Glutamatergic neuron (in vitro differentiated cells): ENCODE measurements at regions not wholly inside any gene's neighbourhood (a gene's known extent, or its start where the extent isn't known, plus 50 kb on each side); places are given as distances from the start of the nearest gene placed in this dataset.

Source experiments
- DNase-seq: peaks from one replicate; pipeline ENCODE4 v3.0.0; 2022
- H3K27ac Mint-ChIP-seq: one replicate; pipeline ENCODE4 v1.8.0; 2020; ENCODE audit warnings: mild to moderate bottlenecking, mixed read lengths, inconsistent platforms; ENCODE audit not compliant: unreplicated experiment
- H3K27me3 Mint-ChIP-seq: one replicate; pipeline ENCODE4 v1.8.0; 2020; ENCODE audit warnings: mild to moderate bottlenecking, moderate library complexity, mixed read lengths, inconsistent platforms; ENCODE audit not compliant: unreplicated experiment
- H3K36me3 Mint-ChIP-seq: one replicate; pipeline ENCODE4 v1.8.0; 2020; ENCODE audit warnings: mild to moderate bottlenecking, mixed read lengths, inconsistent platforms; ENCODE audit not compliant: unreplicated experiment
- H3K4me1 Mint-ChIP-seq: one replicate; pipeline ENCODE4 v1.8.0; 2020; ENCODE audit warnings: mild to moderate bottlenecking, low read depth, mixed read lengths, inconsistent platforms; ENCODE audit not compliant: unreplicated experiment
- H3K4me3 Mint-ChIP-seq: one replicate; pipeline ENCODE4 v1.8.0; 2020; ENCODE audit warnings: mild to moderate bottlenecking, mixed read lengths, inconsistent platforms; ENCODE audit not compliant: unreplicated experiment
- H3K9me3 Mint-ChIP-seq: one replicate; pipeline ENCODE4 v1.8.0; 2020; ENCODE audit warnings: mild to moderate bottlenecking, moderate library complexity, mixed read lengths, inconsistent platforms; ENCODE audit not compliant: unreplicated experiment
- TF ChIP-seq, protein P1 (sequence below): fragments of 200-600 bp; sonication (generic); IDR thresholded peaks from one replicate; pipeline ENCODE4 v1.5.0; 2021; ENCODE audit not compliant: partially characterized antibody, unreplicated experiment

DNA sequence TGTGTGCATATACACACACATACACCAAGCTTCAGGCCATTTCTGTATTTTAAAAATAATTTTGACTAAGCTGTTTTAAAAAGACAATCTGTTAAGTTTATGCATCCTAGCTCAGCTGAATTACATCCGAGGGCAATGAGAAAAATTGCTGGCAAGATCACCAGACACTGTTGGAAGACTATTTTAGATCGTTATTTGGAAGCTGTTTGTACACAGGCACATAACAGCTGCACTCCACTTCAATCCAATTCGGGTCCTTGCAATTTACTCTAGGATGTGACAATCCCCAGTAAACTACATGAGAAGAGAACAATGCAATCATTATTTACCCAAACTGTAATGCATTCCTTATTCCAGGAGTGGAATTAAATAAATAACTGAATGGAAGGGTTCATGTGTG lies 79.3 kb upstream of the RASA1 start:
- TF ChIP-seq, protein P1, sequence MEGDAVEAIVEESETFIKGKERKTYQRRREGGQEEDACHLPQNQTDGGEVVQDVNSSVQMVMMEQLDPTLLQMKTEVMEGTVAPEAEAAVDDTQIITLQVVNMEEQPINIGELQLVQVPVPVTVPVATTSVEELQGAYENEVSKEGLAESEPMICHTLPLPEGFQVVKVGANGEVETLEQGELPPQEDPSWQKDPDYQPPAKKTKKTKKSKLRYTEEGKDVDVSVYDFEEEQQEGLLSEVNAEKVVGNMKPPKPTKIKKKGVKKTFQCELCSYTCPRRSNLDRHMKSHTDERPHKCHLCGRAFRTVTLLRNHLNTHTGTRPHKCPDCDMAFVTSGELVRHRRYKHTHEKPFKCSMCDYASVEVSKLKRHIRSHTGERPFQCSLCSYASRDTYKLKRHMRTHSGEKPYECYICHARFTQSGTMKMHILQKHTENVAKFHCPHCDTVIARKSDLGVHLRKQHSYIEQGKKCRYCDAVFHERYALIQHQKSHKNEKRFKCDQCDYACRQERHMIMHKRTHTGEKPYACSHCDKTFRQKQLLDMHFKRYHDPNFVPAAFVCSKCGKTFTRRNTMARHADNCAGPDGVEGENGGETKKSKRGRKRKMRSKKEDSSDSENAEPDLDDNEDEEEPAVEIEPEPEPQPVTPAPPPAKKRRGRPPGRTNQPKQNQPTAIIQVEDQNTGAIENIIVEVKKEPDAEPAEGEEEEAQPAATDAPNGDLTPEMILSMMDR = no peak
- Mint-ChIP-seq H3K9me3 (no peaks in the 10 kb centered on the region), H3K27me3 (no peaks in the 10 kb centered on the region)

DNA sequence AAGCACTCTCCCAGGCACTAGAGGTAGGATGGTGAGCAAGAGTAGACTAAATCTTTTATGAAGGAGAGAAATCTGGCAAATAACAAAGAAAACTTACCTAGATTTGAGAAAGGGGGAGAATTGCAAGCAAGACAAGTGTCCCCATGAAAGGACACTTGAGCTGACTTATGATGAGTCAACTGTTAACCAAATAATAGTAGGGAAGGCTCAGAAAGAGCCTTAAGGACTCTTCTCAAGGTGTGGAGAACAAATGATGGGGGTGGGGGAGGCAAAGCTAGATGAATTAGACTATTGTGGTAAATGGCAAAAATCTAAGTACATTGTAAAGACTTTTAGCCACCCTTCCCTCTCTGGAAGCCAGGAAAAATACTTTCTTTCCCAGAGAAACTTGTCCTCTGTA lies 77.6 kb upstream of the RASA1 start:
- no peaks in the 10 kb centered on the region for H3K36me3 Mint-ChIP-seq
- H3K4me3 Mint-ChIP-seq = no peak overlapping the region
- no peaks in the 10 kb centered on the region for H3K27me3 Mint-ChIP-seq
- TF ChIP-seq, protein P1 = no peak
- no peak overlapping the region for H3K27ac Mint-ChIP-seq
- no peak for DNase-seq
- no peaks in the 10 kb centered on the region for H3K9me3 Mint-ChIP-seq
- H3K4me1 Mint-ChIP-seq = no peaks in the 10 kb centered on the region

More for the DNA sequence above, 79.3 kb upstream of the RASA1 start:
- no peak overlapping the region for H3K27ac Mint-ChIP-seq
- H3K36me3 Mint-ChIP-seq = no peaks in the 10 kb centered on the region
- H3K4me3 Mint-ChIP-seq = no peak overlapping the region
- no peak for DNase-seq
- peaks cover 6% of the 10 kb centered on the region for H3K4me1 Mint-ChIP-seq

DNA sequence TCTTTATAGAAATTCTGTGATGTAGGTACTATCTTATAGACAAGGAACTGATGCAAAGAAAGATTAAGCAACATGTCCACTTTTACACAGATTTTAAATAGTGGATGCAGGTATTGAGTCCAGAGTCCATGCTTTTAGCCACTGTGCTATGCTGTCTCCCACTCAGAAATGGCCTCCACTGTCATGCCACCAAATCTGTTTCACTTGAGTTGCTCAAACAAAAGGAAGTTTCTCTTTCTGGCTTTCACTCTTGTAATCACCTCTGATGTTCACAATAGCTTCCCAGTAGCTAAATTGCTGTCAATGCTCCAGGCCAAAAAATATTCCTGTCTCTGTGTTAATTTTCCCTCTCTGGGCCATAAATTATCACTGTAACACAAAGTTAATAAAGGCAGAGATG lies 77.0 kb upstream of the RASA1 start:
- no peaks in the 10 kb centered on the region for H3K27me3 Mint-ChIP-seq
- no peak for DNase-seq
- no peaks in the 10 kb centered on the region for H3K4me1 Mint-ChIP-seq
- no peaks in the 10 kb centered on the region for H3K36me3 Mint-ChIP-seq
- no peak overlapping the region for H3K27ac Mint-ChIP-seq
- no peaks in the 10 kb centered on the region for H3K9me3 Mint-ChIP-seq
- TF ChIP-seq, protein P1 = no peak
- H3K4me3 Mint-ChIP-seq = no peak overlapping the region

DNA sequence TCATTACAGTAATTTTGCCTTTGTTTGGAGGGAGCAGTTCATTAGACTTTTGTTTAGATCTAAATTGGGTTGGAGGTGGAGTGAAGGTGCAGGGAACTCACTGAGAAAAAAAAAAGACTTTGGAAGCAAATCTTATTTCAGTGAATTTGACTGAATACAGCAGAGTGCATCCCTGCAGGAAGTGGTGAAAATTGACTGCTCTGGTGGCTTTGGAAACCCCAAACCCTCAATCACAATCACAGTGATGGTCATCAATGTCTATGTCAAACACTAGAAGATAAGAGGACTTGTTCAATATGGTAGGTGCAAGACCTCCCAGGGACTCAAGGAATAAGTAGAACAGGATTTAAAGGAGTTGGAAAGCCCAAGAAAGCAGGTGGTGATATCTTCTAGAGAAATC lies 76.0 kb upstream of the RASA1 start:
- Mint-ChIP-seq H3K27me3 (no peaks in the 10 kb centered on the region), H3K36me3 (no peaks in the 10 kb centered on the region), H3K27ac (no peak overlapping the region), H3K4me3 (no peak overlapping the region), H3K4me1 (no peaks in the 10 kb centered on the region), H3K9me3 (no peaks in the 10 kb centered on the region)
- DNase-seq = no peak
- TF ChIP-seq, protein P1 = no peak

DNA sequence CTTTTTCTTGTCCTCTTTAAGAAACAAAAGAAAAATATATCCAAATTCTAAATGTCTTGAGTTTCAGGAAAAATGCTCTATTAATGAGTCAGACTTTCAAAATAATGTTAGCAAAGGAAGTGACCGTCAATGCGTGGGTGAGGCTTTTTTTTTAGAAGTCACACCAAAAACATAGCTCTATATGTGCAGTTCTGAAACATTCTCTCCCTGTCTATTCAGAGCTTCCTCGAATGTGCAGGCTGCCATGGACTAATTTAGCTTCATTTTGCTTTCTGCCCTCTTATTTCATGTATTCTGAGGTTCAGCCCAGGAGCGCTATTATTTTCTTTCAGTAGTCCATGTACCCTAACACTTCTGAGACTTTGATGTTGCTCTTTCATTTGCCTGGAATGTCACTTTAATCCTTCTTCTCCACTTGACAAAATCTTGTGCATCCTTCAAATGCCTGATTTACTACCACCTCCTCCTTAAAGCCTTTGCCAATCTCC lies 72.5 kb upstream of the RASA1 start:
- H3K27me3 Mint-ChIP-seq = no peaks in the 10 kb centered on the region
- H3K27ac Mint-ChIP-seq = no peak overlapping the region
- no peaks in the 10 kb centered on the region for H3K36me3 Mint-ChIP-seq
- no peaks in the 10 kb centered on the region for H3K9me3 Mint-ChIP-seq
- no peak overlapping the region for H3K4me3 Mint-ChIP-seq
- TF ChIP-seq, protein P1 = no peak
- H3K4me1 Mint-ChIP-seq = no peaks in the 10 kb centered on the region
- no peak for DNase-seq
